Activated naive CD8-positive, alpha-beta T cell treated with anti-CD3 and anti-CD28 coated beads, Interleukin-2, amount 10 ng/mL, durations not matched to agents 7 days and 5 days (primary cell): ENCODE measurements at regions not wholly inside any gene's neighbourhood (a gene's known extent, or its start where the extent isn't known, plus 50 kb on each side); places are given as distances from the start of the nearest gene placed in this dataset.
A peak's percentile ranks its signal among the peaks of the same experiment; 100 is the strongest.

ENCODE experiments used
- ATAC-seq: fragments of 150-1000 bp; cut with Tn5 transposase; one replicate; pipeline ENCODE4 v1.10.0; 2021; ENCODE audit warnings: low read depth, moderate library complexity
- POLR2A ChIA-PET: fragments of 350-600 bp; sonication (Branson Sonifier 250); formaldehyde crosslinking; loops from one replicate; lab custom pipeline; 2021; ENCODE audit warnings: antibody characterized with exemption; lab: Charles Lee
- DNase-seq: peaks from one replicate; pipeline ENCODE4 v3.0.0; 2021
- H3K27ac Mint-ChIP-seq: one replicate; pipeline ENCODE4 v1.8.0; 2022; ENCODE audit warnings: mild to moderate bottlenecking, mixed read lengths
- H3K27me3 Mint-ChIP-seq: one replicate; pipeline ENCODE4 v1.8.0; 2022; ENCODE audit warnings: mild to moderate bottlenecking, moderate library complexity, mixed read lengths
- H3K36me3 Mint-ChIP-seq: one replicate; pipeline ENCODE4 v1.8.0; 2021; ENCODE audit warnings: mild to moderate bottlenecking, mixed read lengths
- H3K4me1 Mint-ChIP-seq: one replicate; pipeline ENCODE4 v1.8.0; 2021; ENCODE audit warnings: mixed read lengths
- H3K4me3 Mint-ChIP-seq: one replicate; pipeline ENCODE4 v1.8.0; 2022; ENCODE audit warnings: mild to moderate bottlenecking, moderate library complexity, mixed read lengths
- H3K9me3 Mint-ChIP-seq: one replicate; pipeline ENCODE4 v1.8.0; 2021; ENCODE audit warnings: mixed read lengths

DNA sequence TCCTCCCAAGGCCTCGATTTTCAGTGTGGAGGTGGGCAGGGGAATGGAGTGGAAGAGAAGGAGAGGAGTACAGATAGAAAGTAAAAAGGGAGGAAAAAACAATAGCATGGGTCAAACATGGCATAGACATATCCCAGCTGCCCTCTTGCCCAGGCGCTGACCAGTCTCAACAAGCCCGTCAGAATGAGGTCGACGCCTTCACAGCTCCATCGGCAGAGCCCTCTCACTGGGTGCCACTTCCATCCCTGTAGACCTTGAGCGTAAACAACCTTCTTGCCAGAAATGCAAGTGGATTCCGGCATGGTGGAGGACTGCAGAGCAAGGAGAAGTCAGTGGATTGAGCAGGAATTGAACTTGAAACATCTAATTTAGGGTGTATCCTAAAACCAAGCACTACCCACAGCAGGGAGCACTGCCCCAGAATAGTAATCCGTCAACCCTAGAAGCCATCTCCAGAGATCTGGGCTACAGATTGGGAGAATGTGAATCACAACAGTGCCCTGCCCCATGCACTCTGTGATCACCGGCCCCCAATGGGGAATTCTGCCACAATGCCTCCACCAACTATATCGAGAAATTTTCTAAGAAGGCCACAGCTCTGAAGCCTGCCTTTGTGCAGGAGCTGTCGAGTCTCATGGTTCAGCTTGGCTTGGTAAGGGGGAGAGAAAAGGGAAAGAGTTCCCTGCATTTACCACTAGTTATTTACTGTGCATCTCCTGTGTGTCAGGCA is 190.1 kb downstream of the UACA start:
- Mint-ChIP-seq H3K9me3 (no peaks in the 10 kb centered on the region), H3K4me3 (no peak overlapping the region), H3K27me3 (peaks cover 6% of the 10 kb centered on the region), H3K4me1 (peaks cover 13% of the 10 kb centered on the region), H3K36me3 (no peaks in the 10 kb centered on the region), H3K27ac (no peak overlapping the region)
- ATAC-seq (no peak), DNase-seq (no peak)
- POLR2A ChIA-PET = no interaction called here

- Mint-ChIP-seq H3K4me3 (no peak overlapping the region), H3K4me1 (peaks cover 5% of the 10 kb centered on the region), H3K9me3 (no peaks in the 10 kb centered on the region), H3K27me3 (peaks cover 4% of the 10 kb centered on the region), H3K27ac (no peak overlapping the region), H3K36me3 (no peaks in the 10 kb centered on the region)
- ATAC-seq (no peak), DNase-seq (no peak)
- POLR2A ChIA-PET = no interaction called here
Measured at GRCh38 chr15:70569714-70570231, 193.6 kb downstream of the UACA start.

- Mint-ChIP-seq H3K36me3 (no peaks in the 10 kb centered on the region), H3K4me1 (peaks cover 5% of the 10 kb centered on the region), H3K27ac (no peak overlapping the region), H3K9me3 (no peaks in the 10 kb centered on the region), H3K4me3 (no peak overlapping the region), H3K27me3 (peaks cover 4% of the 10 kb centered on the region)
- ATAC-seq (no peak), DNase-seq (no peak)
- POLR2A ChIA-PET = no interaction called here
Measured at GRCh38 chr15:70569091-70569713, 194.2 kb downstream of the UACA start.

GRCh38 chr15:70566989-70567388 is 196.4 kb downstream of the UACA start:
- H3K27ac Mint-ChIP-seq = no peak overlapping the region
- H3K9me3 Mint-ChIP-seq = no peaks in the 10 kb centered on the region
- DNase-seq = no peak
- ATAC-seq = no peak
- H3K4me3 Mint-ChIP-seq = no peak overlapping the region
- peaks cover 5% of the 10 kb centered on the region for H3K4me1 Mint-ChIP-seq
- no peaks in the 10 kb centered on the region for H3K36me3 Mint-ChIP-seq
- peaks cover 6% of the 10 kb centered on the region for H3K27me3 Mint-ChIP-seq
- POLR2A ChIA-PET = interaction anchor here (0.7 kb wide), 1 partner anchor 846 kb away, joined by 4 read pairs; no protein-coding TSS in a partner anchor

GRCh38 chr15:70566047-70566835 is 197.1 kb downstream of the UACA start:
- ATAC-seq = no peak
- H3K4me3 Mint-ChIP-seq = no peak overlapping the region
- H3K9me3 Mint-ChIP-seq = no peaks in the 10 kb centered on the region
- H3K27ac Mint-ChIP-seq = no peak overlapping the region
- H3K27me3 Mint-ChIP-seq = peaks cover 8% of the 10 kb centered on the region
- H3K4me1 Mint-ChIP-seq = peaks cover 5% of the 10 kb centered on the region
- H3K36me3 Mint-ChIP-seq = no peaks in the 10 kb centered on the region
- no peak for DNase-seq
- POLR2A ChIA-PET = no interaction called here

GRCh38 chr15:70563561-70564095 is 199.7 kb downstream of the UACA start:
- H3K9me3 Mint-ChIP-seq = no peaks in the 10 kb centered on the region
- no peaks in the 10 kb centered on the region for H3K36me3 Mint-ChIP-seq
- H3K27ac Mint-ChIP-seq = no peak overlapping the region
- peaks cover 12% of the 10 kb centered on the region for H3K27me3 Mint-ChIP-seq
- POLR2A ChIA-PET = no interaction called here
- ATAC-seq = no peak
- DNase-seq = no peak
- peaks cover 5% of the 10 kb centered on the region for H3K4me1 Mint-ChIP-seq
- H3K4me3 Mint-ChIP-seq = no peak overlapping the region

DNA sequence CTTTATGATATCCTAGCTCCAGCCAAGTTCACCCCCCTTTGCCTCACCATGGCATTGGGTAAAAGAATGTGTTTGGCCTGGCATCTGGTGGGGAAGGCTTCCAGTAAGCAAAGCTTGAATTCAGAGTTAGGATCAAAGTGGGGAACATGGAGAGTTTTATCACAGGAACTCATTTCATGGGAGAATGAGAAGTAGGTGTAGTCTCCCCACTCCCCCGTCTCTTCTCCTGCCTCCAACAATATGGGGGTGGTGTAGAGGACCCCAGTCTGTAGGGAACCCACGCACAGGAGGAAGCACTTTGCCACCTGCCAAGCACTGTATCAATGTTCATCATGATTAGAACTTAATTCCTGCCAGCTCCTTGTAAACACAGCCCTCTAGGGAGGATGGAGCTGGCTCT is 200.5 kb downstream of the UACA start:
- H3K4me3 Mint-ChIP-seq = no peak overlapping the region
- POLR2A ChIA-PET = no interaction called here
- ATAC-seq = no peak

GRCh38 chr15:70561885-70562284 is 201.5 kb downstream of the UACA start:
- POLR2A ChIA-PET = no interaction called here
- Mint-ChIP-seq H3K4me1 (peaks cover 5% of the 10 kb centered on the region), H3K36me3 (no peaks in the 10 kb centered on the region), H3K9me3 (no peaks in the 10 kb centered on the region), H3K27me3 (peaks cover 12% of the 10 kb centered on the region), H3K27ac (no peak overlapping the region), H3K4me3 (no peak overlapping the region)
- no peak for ATAC-seq
- no peak for DNase-seq

More for the DNA sequence above, 200.5 kb downstream of the UACA start:
- Mint-ChIP-seq H3K27ac (no peak overlapping the region), H3K9me3 (no peaks in the 10 kb centered on the region), H3K27me3 (peaks cover 12% of the 10 kb centered on the region), H3K4me1 (peaks cover 5% of the 10 kb centered on the region), H3K36me3 (no peaks in the 10 kb centered on the region)
- DNase-seq = no peak

DNA sequence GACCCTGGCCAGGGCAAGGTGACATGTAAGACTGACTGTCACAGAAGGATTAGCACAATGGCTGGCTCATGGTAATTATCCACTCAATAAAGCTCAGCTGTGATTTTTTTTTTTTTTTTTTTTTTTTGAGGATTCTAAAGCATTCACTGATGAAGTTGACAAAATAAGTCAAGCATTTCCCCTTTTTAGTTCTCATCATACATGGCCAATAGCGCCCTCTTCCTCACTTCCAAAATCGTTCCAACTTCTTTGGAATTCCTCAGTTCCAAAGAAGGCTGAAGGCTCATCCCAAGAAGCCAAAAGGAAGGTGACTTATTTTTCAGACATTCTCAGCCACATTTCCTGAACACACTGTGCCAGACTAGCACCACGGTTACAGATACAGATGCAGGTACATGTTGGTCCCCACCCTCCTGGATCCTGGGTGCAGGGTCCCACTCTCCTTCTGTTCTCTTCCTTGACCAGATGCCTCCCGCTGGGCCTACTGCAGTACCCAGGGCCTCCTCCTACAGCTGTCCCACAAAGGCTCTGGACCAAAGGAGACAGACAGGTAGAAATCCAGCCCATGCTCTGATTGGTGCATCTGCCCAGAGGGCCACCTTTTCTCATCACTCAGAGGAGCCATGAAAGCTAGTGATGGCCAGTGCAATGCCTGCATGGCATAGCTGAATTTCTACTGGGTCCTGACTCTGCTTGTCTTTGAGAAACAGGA is 202.6 kb downstream of the UACA start:
- no peak overlapping the region for H3K4me3 Mint-ChIP-seq
- peaks cover 12% of the 10 kb centered on the region for H3K27me3 Mint-ChIP-seq
- POLR2A ChIA-PET = interaction anchor here (0.6 to 1.2 kb wide), 3 partner anchors 25 to 281 kb away, joined by 3 read pairs; no protein-coding TSS in a partner anchor
- no peaks in the 10 kb centered on the region for H3K9me3 Mint-ChIP-seq
- no peaks in the 10 kb centered on the region for H3K36me3 Mint-ChIP-seq
- H3K4me1 Mint-ChIP-seq = peaks cover 2% of the 10 kb centered on the region
- no peak overlapping the region for H3K27ac Mint-ChIP-seq
- ATAC-seq (no peak), DNase-seq (no peak)

GRCh38 chr15:70559265-70560239 is 203.8 kb downstream of the UACA start:
- peak; percentile 94 for ATAC-seq
- peak overlapping the region; percentile 31 for H3K27ac Mint-ChIP-seq
- H3K4me3 Mint-ChIP-seq = peak overlapping the region; percentile 9
- peaks cover 12% of the 10 kb centered on the region for H3K27me3 Mint-ChIP-seq
- POLR2A ChIA-PET = interaction anchor here (0.6 to 5.9 kb wide), 4 partner anchors 24 to 776 kb away, joined by 3 to 48 read pairs (median 10); no protein-coding TSS in a partner anchor
- no peaks in the 10 kb centered on the region for H3K36me3 Mint-ChIP-seq
- H3K4me1 Mint-ChIP-seq = peaks cover 2% of the 10 kb centered on the region
- no peaks in the 10 kb centered on the region for H3K9me3 Mint-ChIP-seq
- peak; percentile 73 for DNase-seq

DNA sequence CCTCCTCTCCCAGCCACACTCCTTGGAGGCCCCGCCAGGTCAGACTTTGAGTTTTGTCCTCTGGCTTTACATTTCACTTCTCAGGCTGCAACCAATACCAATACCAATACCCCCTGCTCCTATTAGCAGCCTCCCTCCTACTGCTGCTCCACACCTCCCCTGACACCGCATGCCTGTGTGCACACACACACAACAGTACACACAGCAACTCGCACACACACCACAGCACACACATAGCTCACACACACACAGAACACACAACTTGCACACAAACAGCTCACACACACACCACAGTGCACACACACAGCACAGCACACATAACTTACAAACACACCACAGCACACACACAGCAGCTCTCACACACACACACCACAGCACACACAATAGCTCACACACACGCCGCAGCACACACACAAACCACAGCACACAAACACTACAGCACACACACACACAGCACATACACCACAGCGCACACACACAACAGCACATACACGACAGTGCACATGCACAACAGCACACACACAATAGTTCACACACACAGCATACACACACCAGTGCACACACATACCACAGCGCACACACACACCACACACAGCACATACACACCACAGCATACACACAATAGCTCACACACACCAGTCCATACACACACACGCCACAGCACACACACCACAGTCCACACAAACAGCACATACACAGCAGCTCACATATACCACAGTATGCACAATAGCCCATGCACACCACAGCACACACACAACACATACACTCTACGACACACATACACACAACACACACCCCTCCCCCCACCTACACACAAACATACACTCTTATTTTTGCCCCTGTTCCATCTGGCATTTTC is 204.7 kb downstream of the UACA start:
- POLR2A ChIA-PET = interaction anchor here (2.1 to 5.9 kb wide), 2 partner anchors 23 to 30 kb away, joined by 14 to 48 read pairs; no protein-coding TSS in a partner anchor
- Mint-ChIP-seq H3K4me3 (no peak overlapping the region), H3K9me3 (no peaks in the 10 kb centered on the region), H3K4me1 (peaks cover 2% of the 10 kb centered on the region), H3K27ac (no peak overlapping the region), H3K27me3 (peaks cover 12% of the 10 kb centered on the region), H3K36me3 (no peaks in the 10 kb centered on the region)
- DNase-seq (no peak), ATAC-seq (peak; percentile 46)
